ENCODE measurements at regions not wholly inside any gene's neighbourhood (a gene's known extent, or its start where the extent isn't known, plus 50 kb on each side); places are given as distances from the start of the nearest gene placed in this dataset.
A peak's percentile ranks its signal among the peaks of the same experiment; 100 is the strongest.

GRCh38 chr9:2367970-2368369 is 253.6 kb upstream of the VLDLR start:
- Histone ChIP-seq H3K9ac (ENCODE audit: low read length) (no peak overlapping the region), H2BK15ac (replicated peaks; ENCODE audit: low read depth) (no peak overlapping the region), H3K18ac (ENCODE audit: low read length) (no peak overlapping the region), H3K23ac (ENCODE audit: low read length) (no peak overlapping the region), H4K8ac (ENCODE audit: low read depth, low read length) (no peak overlapping the region), H3K79me2 (ENCODE audit: control insufficient read depth, insufficient read depth, low read length) (no peaks in the 10 kb centered on the region), H3K4ac (ENCODE audit: low read depth, low read length) (no peak overlapping the region), H2BK5ac (ENCODE audit: low read length) (no peak overlapping the region), H2AK5ac (ENCODE audit: low read length) (no peak overlapping the region), H3K79me1 (ENCODE audit: low read length) (no peaks in the 10 kb centered on the region), H3K27ac (ENCODE audit: low read depth, low read length) (no peak overlapping the region), H3K4me1 (ENCODE audit: control insufficient read depth, low read depth, low read length) (no peaks in the 10 kb centered on the region), H3K27me3 (ENCODE audit: insufficient read depth, low read length, poor library complexity) (no peaks in the 10 kb centered on the region), H3K4me3 (ENCODE audit: low read length) (no peak overlapping the region), H3K4me2 (ENCODE audit: low read length) (no peak overlapping the region), H3K36me3 (ENCODE audit: control insufficient read depth, insufficient read depth, low read length) (no peaks in the 10 kb centered on the region), H2BK120ac (ENCODE audit: low read depth, low read length) (no peak overlapping the region), H3K56ac (ENCODE audit: low read length) (no peak overlapping the region), H4K5ac (ENCODE audit: low read length) (no peak overlapping the region)
- peak; percentile 46 for DNase-seq
- no CpG with 5 or more reads among the region's 1 CpG for WGBS (ENCODE audit: extremely low coverage, insufficient coverage, low lambda C conversion rate)

- H2BK15ac ChIP-seq (replicated peaks; ENCODE audit: low read depth): no peak overlapping the region
Measured at GRCh38 chr9:2373648-2374047, 247.9 kb upstream of the VLDLR start.

GRCh38 chr9:2375114-2375513 is 246.5 kb upstream of the VLDLR start:
- no peak overlapping the region for H4K8ac ChIP-seq (ENCODE audit: low read depth, low read length)
- no CpG with 5 or more reads among the region's 2 CpGs for WGBS (ENCODE audit: extremely low coverage, insufficient coverage, low lambda C conversion rate)
- H2BK5ac ChIP-seq (ENCODE audit: low read length): no peak overlapping the region
- H3K4me3 ChIP-seq (ENCODE audit: low read length): no peak overlapping the region
- H3K18ac ChIP-seq (ENCODE audit: low read length): no peak overlapping the region
- no peak overlapping the region for H3K27ac ChIP-seq (ENCODE audit: low read depth, low read length)
- no peak overlapping the region for H2AK5ac ChIP-seq (ENCODE audit: low read length)
- H3K9ac ChIP-seq (ENCODE audit: low read length): no peak overlapping the region
- no peak for DNase-seq
- no peak overlapping the region for H3K56ac ChIP-seq (ENCODE audit: low read length)
- H3K27me3 ChIP-seq (ENCODE audit: insufficient read depth, low read length, poor library complexity): no peaks in the 10 kb centered on the region
- H3K36me3 ChIP-seq (ENCODE audit: control insufficient read depth, insufficient read depth, low read length): no peaks in the 10 kb centered on the region
- H3K79me1 ChIP-seq (ENCODE audit: low read length): no peaks in the 10 kb centered on the region
- H3K23ac ChIP-seq (ENCODE audit: low read length): no peak overlapping the region
- H3K4ac ChIP-seq (ENCODE audit: low read depth, low read length): no peak overlapping the region
- no peaks in the 10 kb centered on the region for H3K79me2 ChIP-seq (ENCODE audit: control insufficient read depth, insufficient read depth, low read length)
- H3K4me1 ChIP-seq (ENCODE audit: control insufficient read depth, low read depth, low read length): no peaks in the 10 kb centered on the region
- H4K5ac ChIP-seq (ENCODE audit: low read length): no peak overlapping the region
- no peak overlapping the region for H2BK15ac ChIP-seq (replicated peaks; ENCODE audit: low read depth)
- H2BK120ac ChIP-seq (ENCODE audit: low read depth, low read length): no peak overlapping the region
- no peak overlapping the region for H3K4me2 ChIP-seq (ENCODE audit: low read length)

More at GRCh38 chr9:2373648-2374047, 247.9 kb upstream of the VLDLR start:
- Histone ChIP-seq H3K27ac (ENCODE audit: low read depth, low read length) (no peak overlapping the region), H3K27me3 (ENCODE audit: insufficient read depth, low read length, poor library complexity) (no peaks in the 10 kb centered on the region), H3K36me3 (ENCODE audit: control insufficient read depth, insufficient read depth, low read length) (no peaks in the 10 kb centered on the region), H3K4ac (ENCODE audit: low read depth, low read length) (no peak overlapping the region), H2BK5ac (ENCODE audit: low read length) (no peak overlapping the region), H3K4me1 (ENCODE audit: control insufficient read depth, low read depth, low read length) (no peaks in the 10 kb centered on the region), H3K79me1 (ENCODE audit: low read length) (no peaks in the 10 kb centered on the region), H2BK120ac (ENCODE audit: low read depth, low read length) (no peak overlapping the region), H4K8ac (ENCODE audit: low read depth, low read length) (no peak overlapping the region), H2AK5ac (ENCODE audit: low read length) (no peak overlapping the region), H3K23ac (ENCODE audit: low read length) (no peak overlapping the region), H3K4me2 (ENCODE audit: low read length) (no peak overlapping the region), H4K5ac (ENCODE audit: low read length) (no peak overlapping the region), H3K4me3 (ENCODE audit: low read length) (no peak overlapping the region), H3K79me2 (ENCODE audit: control insufficient read depth, insufficient read depth, low read length) (no peaks in the 10 kb centered on the region), H3K9ac (ENCODE audit: low read length) (no peak overlapping the region), H3K18ac (ENCODE audit: low read length) (no peak overlapping the region), H3K56ac (ENCODE audit: low read length) (no peak overlapping the region)
- DNase-seq: no peak
- WGBS (ENCODE audit: extremely low coverage, insufficient coverage, low lambda C conversion rate): no CpG with 5 or more reads among the region's 2 CpGs

- Histone ChIP-seq H3K4me3 (ENCODE audit: low read length) (no peak overlapping the region), H2BK5ac (ENCODE audit: low read length) (no peak overlapping the region)
- no peak for DNase-seq
Measured at GRCh38 chr9:2377117-2377516, 244.5 kb upstream of the VLDLR start.

GRCh38 chr9:2377834-2378233 is 243.8 kb upstream of the VLDLR start:
- Histone ChIP-seq H2BK5ac (ENCODE audit: low read length) (no peak overlapping the region), H4K8ac (ENCODE audit: low read depth, low read length) (no peak overlapping the region), H3K4me2 (ENCODE audit: low read length) (no peak overlapping the region), H3K4me3 (ENCODE audit: low read length) (no peak overlapping the region), H3K18ac (ENCODE audit: low read length) (no peak overlapping the region), H3K27me3 (ENCODE audit: insufficient read depth, low read length, poor library complexity) (no peaks in the 10 kb centered on the region), H3K27ac (ENCODE audit: low read depth, low read length) (no peak overlapping the region), H3K79me1 (ENCODE audit: low read length) (no peaks in the 10 kb centered on the region), H3K36me3 (ENCODE audit: control insufficient read depth, insufficient read depth, low read length) (no peaks in the 10 kb centered on the region), H2AK5ac (ENCODE audit: low read length) (no peak overlapping the region), H4K5ac (ENCODE audit: low read length) (no peak overlapping the region), H3K4ac (ENCODE audit: low read depth, low read length) (no peak overlapping the region), H3K9ac (ENCODE audit: low read length) (no peak overlapping the region), H3K23ac (ENCODE audit: low read length) (no peak overlapping the region), H3K79me2 (ENCODE audit: control insufficient read depth, insufficient read depth, low read length) (no peaks in the 10 kb centered on the region), H3K4me1 (ENCODE audit: control insufficient read depth, low read depth, low read length) (no peaks in the 10 kb centered on the region), H2BK15ac (replicated peaks; ENCODE audit: low read depth) (no peak overlapping the region), H2BK120ac (ENCODE audit: low read depth, low read length) (no peak overlapping the region), H3K56ac (ENCODE audit: low read length) (no peak overlapping the region)
- DNase-seq: no peak
- no CpG with 5 or more reads among the region's 1 CpG for WGBS (ENCODE audit: extremely low coverage, insufficient coverage, low lambda C conversion rate)

More at GRCh38 chr9:2377117-2377516, 244.5 kb upstream of the VLDLR start:
- Histone ChIP-seq H3K27me3 (ENCODE audit: insufficient read depth, low read length, poor library complexity) (no peaks in the 10 kb centered on the region), H3K36me3 (ENCODE audit: control insufficient read depth, insufficient read depth, low read length) (no peaks in the 10 kb centered on the region), H3K79me2 (ENCODE audit: control insufficient read depth, insufficient read depth, low read length) (no peaks in the 10 kb centered on the region), H3K18ac (ENCODE audit: low read length) (no peak overlapping the region), H3K9ac (ENCODE audit: low read length) (no peak overlapping the region), H3K56ac (ENCODE audit: low read length) (no peak overlapping the region), H4K8ac (ENCODE audit: low read depth, low read length) (no peak overlapping the region), H2BK120ac (ENCODE audit: low read depth, low read length) (no peak overlapping the region), H3K27ac (ENCODE audit: low read depth, low read length) (no peak overlapping the region), H2AK5ac (ENCODE audit: low read length) (no peak overlapping the region), H2BK15ac (replicated peaks; ENCODE audit: low read depth) (no peak overlapping the region), H3K4me2 (ENCODE audit: low read length) (no peak overlapping the region), H3K4me1 (ENCODE audit: control insufficient read depth, low read depth, low read length) (no peaks in the 10 kb centered on the region), H4K5ac (ENCODE audit: low read length) (no peak overlapping the region), H3K4ac (ENCODE audit: low read depth, low read length) (no peak overlapping the region), H3K79me1 (ENCODE audit: low read length) (no peaks in the 10 kb centered on the region), H3K23ac (ENCODE audit: low read length) (no peak overlapping the region)
- no CpG with 5 or more reads among the region's 3 CpGs for WGBS (ENCODE audit: extremely low coverage, insufficient coverage, low lambda C conversion rate)

- H2BK5ac ChIP-seq (ENCODE audit: low read length): no peak overlapping the region
- H3K36me3 ChIP-seq (ENCODE audit: control insufficient read depth, insufficient read depth, low read length): no peaks in the 10 kb centered on the region
- no peak overlapping the region for H3K27ac ChIP-seq (ENCODE audit: low read depth, low read length)
- no peak overlapping the region for H3K56ac ChIP-seq (ENCODE audit: low read length)
- no peaks in the 10 kb centered on the region for H3K79me1 ChIP-seq (ENCODE audit: low read length)
- H3K4me2 ChIP-seq (ENCODE audit: low read length): no peak overlapping the region
- H3K79me2 ChIP-seq (ENCODE audit: control insufficient read depth, insufficient read depth, low read length): no peaks in the 10 kb centered on the region
- no peak overlapping the region for H3K18ac ChIP-seq (ENCODE audit: low read length)
- H4K5ac ChIP-seq (ENCODE audit: low read length): no peak overlapping the region
- no peak for DNase-seq
- H4K8ac ChIP-seq (ENCODE audit: low read depth, low read length): no peak overlapping the region
- no peak overlapping the region for H2BK15ac ChIP-seq (replicated peaks; ENCODE audit: low read depth)
- H3K9ac ChIP-seq (ENCODE audit: low read length): no peak overlapping the region
- H2AK5ac ChIP-seq (ENCODE audit: low read length): no peak overlapping the region
- no peak overlapping the region for H3K4me3 ChIP-seq (ENCODE audit: low read length)
- no peak overlapping the region for H2BK120ac ChIP-seq (ENCODE audit: low read depth, low read length)
- H3K4ac ChIP-seq (ENCODE audit: low read depth, low read length): no peak overlapping the region
- no peaks in the 10 kb centered on the region for H3K4me1 ChIP-seq (ENCODE audit: control insufficient read depth, low read depth, low read length)
- H3K27me3 ChIP-seq (ENCODE audit: insufficient read depth, low read length, poor library complexity): no peaks in the 10 kb centered on the region
- no CpG with 5 or more reads among the region's 3 CpGs for WGBS (ENCODE audit: extremely low coverage, insufficient coverage, low lambda C conversion rate)
- no peak overlapping the region for H3K23ac ChIP-seq (ENCODE audit: low read length)
Measured at GRCh38 chr9:2378266-2378665, 243.3 kb upstream of the VLDLR start.
